Keratinocyte (primary cell): ENCODE measurements at regions not wholly inside any gene's neighbourhood (a gene's known extent, or its start where the extent isn't known, plus 50 kb on each side); places are given as distances from the start of the nearest gene placed in this dataset.

Source experiments
- DNase-seq: peaks from one replicate; pipeline ENCODE4 v3.0.0-alpha.2; 2011; ENCODE audit warnings: low read depth, missing footprints, low spot score
- FAIRE-seq: peaks from 2 replicates; lab custom pipeline; 2011; peaks lifted over from hg19 to GRCh38; lab: Jason Lieb, UNC
- H2AFZ ChIP-seq: 2 replicates; pipeline ENCODE4 v1.6.0; 2012; ENCODE audit warnings: low read length, control low read depth, inconsistent platforms; ENCODE audit not compliant: control insufficient read depth
- H3K27ac ChIP-seq: 2 replicates; pipeline ENCODE4 v1.5.1; 2011; ENCODE audit warnings: low read length; ENCODE audit not compliant: control insufficient read depth, insufficient read depth
- H3K27me3 ChIP-seq: 3 replicates; pipeline ENCODE4 v1.6.0; 2011; ENCODE audit warnings: low read length; ENCODE audit not compliant: control insufficient read depth, insufficient read depth; ENCODE audit errors: extremely low read depth
- H3K36me3 ChIP-seq, 2 experiments: 2 replicates in 1 of 2; 3 replicates in 1 of 2; pipeline ENCODE4 v1.5.1; 2011; ENCODE audit warnings: low read length in 2 of 2, mild to moderate bottlenecking in 1 of 2; ENCODE audit not compliant: control insufficient read depth in 2 of 2, insufficient read depth in 2 of 2; ENCODE audit errors: extremely low read depth in 1 of 2
- H3K4me1 ChIP-seq: 3 replicates; pipeline ENCODE4 v1.5.1; 2011; ENCODE audit warnings: low read length; ENCODE audit not compliant: control insufficient read depth, insufficient read depth; ENCODE audit errors: extremely low read depth
- H3K4me2 ChIP-seq: 3 replicates; pipeline ENCODE4 v1.6.0; 2011; ENCODE audit warnings: low read depth, low read length; ENCODE audit not compliant: control insufficient read depth, insufficient read depth; ENCODE audit errors: extremely low read depth
- H3K4me3 ChIP-seq, 3 experiments: fragments of 200-600 bp in 1 of 3; sonication (generic) in 1 of 3; 2 replicates in 2 of 3; 3 replicates in 1 of 3; pipeline ENCODE4 v1.5.1; 2011 to 2016; ENCODE audit warnings: low read length in 3 of 3, mild to moderate bottlenecking in 3 of 3, control low read depth in 2 of 3, inconsistent platforms in 1 of 3, low read depth in 1 of 3, mixed read lengths in 1 of 3, mixed run types in 1 of 3, moderate library complexity in 1 of 3; ENCODE audit not compliant: control insufficient read depth in 2 of 3, insufficient read depth in 2 of 3; ENCODE audit errors: extremely low read depth in 1 of 3
- H3K79me2 ChIP-seq: 2 replicates; pipeline ENCODE4 v1.6.0; 2012; ENCODE audit warnings: low read length; ENCODE audit not compliant: control insufficient read depth, insufficient read depth
- H3K9ac ChIP-seq: 3 replicates; pipeline ENCODE4 v1.6.0; 2011; ENCODE audit warnings: low read length; ENCODE audit not compliant: control insufficient read depth, insufficient read depth; ENCODE audit errors: extremely low read depth
- H3K9me1 ChIP-seq: 3 replicates; pipeline ENCODE4 v1.6.0; 2011; ENCODE audit warnings: low read length; ENCODE audit not compliant: control insufficient read depth, insufficient read depth; ENCODE audit errors: extremely low read depth
- H3K9me3 ChIP-seq: 2 replicates; pipeline ENCODE4 v1.5.1; 2012; ENCODE audit warnings: low read depth, low read length; ENCODE audit not compliant: control insufficient read depth
- H4K20me1 ChIP-seq: 3 replicates; pipeline ENCODE4 v1.6.0; 2011; ENCODE audit warnings: low read length; ENCODE audit not compliant: control insufficient read depth, insufficient read depth; ENCODE audit errors: extremely low read depth
- CTCF ChIP-seq, 3 experiments: IDR thresholded peaks in 1 of 3; conservative IDR thresholded peaks in 1 of 3; optimal IDR thresholded peaks in 1 of 3; 2 replicates in 2 of 3; 3 replicates in 1 of 3; pipeline versions ENCODE3 to v1.5.1; 2011; ENCODE audit warnings: low read length in 3 of 3, mild to moderate bottlenecking in 3 of 3, moderate library complexity in 2 of 3, control low read depth in 1 of 3, inconsistent platforms in 1 of 3; ENCODE audit not compliant: insufficient read depth in 2 of 3; ENCODE audit errors: extremely low read depth in 1 of 3
- EZH2 ChIP-seq: IDR thresholded peaks from one replicate; pipeline ENCODE4 v1.6.1; 2012; ENCODE audit warnings: inconsistent platforms, mild to moderate bottlenecking, low read length, moderate library complexity
- dilution Hi-C: fragments of 300-500 bp; cut with MboI; formaldehyde crosslinking; loops from one replicate; pipeline ENCODE4 v1.7.0; 2020; ENCODE audit warnings: low sequenced_read_pairs; ENCODE audit not compliant: extremely low pct_ligation_motif_present

GRCh38 chr1:218763538-218763937, 410.1 kb upstream of the LYPLAL1 start:
- Histone ChIP-seq H4K20me1 (no peaks in the 10 kb centered on the region), H3K27me3 (no peaks in the 10 kb centered on the region), H3K27ac (no peak overlapping the region), H3K9ac (no peak overlapping the region), H3K4me2 (no peak overlapping the region), H3K4me1 (no peaks in the 10 kb centered on the region), H2AFZ (no peak overlapping the region), H3K36me3 (no peaks in the 10 kb centered on the region), H3K9me3 (no peaks in the 10 kb centered on the region), H3K4me3 (no peak overlapping the region), H3K9me1 (no peaks in the 10 kb centered on the region), H3K79me2 (no peaks in the 10 kb centered on the region)
- TF ChIP-seq CTCF (optimal IDR thresholded peaks at IDR 0.05 in 1 of 3, IDR thresholded peaks at IDR 0.05 in 1 of 3, conservative IDR thresholded peaks at IDR 0.05 in 1 of 3; ENCODE audit: extremely low read depth in 1 of 3, insufficient read depth in 2 of 3, low read length in 3 of 3) (no peak), EZH2 (no peak)
- dilution Hi-C loops, result no loop called here
- DNase-seq, result no peak
- FAIRE-seq, result no peak

GRCh38 chr1:218765753-218766152, 407.9 kb upstream of the LYPLAL1 start:
- H3K4me3 ChIP-seq, result no peak overlapping the region
- no peak overlapping the region for H3K9ac ChIP-seq
- FAIRE-seq (no peak), DNase-seq (no peak)
- H3K27me3 ChIP-seq, result no peaks in the 10 kb centered on the region
- H3K79me2 ChIP-seq, result no peaks in the 10 kb centered on the region
- dilution Hi-C loops, result no loop called here
- no peak overlapping the region for H2AFZ ChIP-seq
- H3K9me1 ChIP-seq, result no peaks in the 10 kb centered on the region
- no peaks in the 10 kb centered on the region for H3K9me3 ChIP-seq
- TF ChIP-seq CTCF (optimal IDR thresholded peaks at IDR 0.05 in 1 of 3, IDR thresholded peaks at IDR 0.05 in 1 of 3, conservative IDR thresholded peaks at IDR 0.05 in 1 of 3; ENCODE audit: extremely low read depth in 1 of 3, insufficient read depth in 2 of 3, low read length in 3 of 3) (no peak), EZH2 (no peak)
- no peaks in the 10 kb centered on the region for H3K36me3 ChIP-seq
- H3K27ac ChIP-seq, result no peak overlapping the region
- H4K20me1 ChIP-seq, result no peaks in the 10 kb centered on the region
- no peaks in the 10 kb centered on the region for H3K4me1 ChIP-seq
- no peak overlapping the region for H3K4me2 ChIP-seq
